ENCODE measurements at regions not wholly inside any gene's neighbourhood (a gene's known extent, or its start where the extent isn't known, plus 50 kb on each side); places are given as distances from the start of the nearest gene placed in this dataset.
"Not testable (repeated sequence)": the region's sequence is repeated elsewhere in the genome, so short reads cannot be mapped to it uniquely, and the experiment has no call there.

DNA sequence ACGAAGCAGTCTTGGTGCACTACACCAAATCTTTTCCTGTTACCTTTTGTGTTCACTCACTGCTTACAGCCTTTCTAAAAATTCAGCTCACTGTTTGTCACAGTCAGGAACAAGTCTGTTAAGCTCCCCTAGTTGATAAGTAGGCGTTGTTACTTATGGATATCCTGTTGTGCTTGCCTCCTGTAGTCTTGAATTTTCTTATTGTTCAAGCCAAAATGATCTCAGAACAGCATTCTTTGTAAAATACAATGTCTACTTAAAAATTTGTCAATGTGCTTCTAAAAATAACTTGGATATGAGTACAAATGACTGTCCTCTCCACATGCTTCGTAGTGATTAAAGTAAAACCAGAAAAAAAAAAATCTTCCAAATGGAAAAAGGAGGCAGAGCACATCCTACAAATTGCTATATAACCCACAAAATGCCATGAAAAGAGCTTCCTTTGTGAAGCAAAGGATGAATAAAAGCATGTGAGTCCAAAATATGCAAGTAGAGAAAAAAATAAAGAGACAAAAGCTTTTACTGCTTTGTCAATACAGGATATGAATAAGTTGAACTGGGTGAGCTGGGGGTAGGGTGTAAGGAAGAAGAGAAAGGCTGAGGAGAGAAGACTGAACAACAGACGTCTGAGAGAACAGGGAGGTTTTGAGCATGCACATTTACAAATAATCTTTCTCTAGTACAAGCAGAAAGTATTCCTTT, 228.9 kb upstream of the ADGRL4 start:
- H3K4me1 ChIP-seq (ENCODE audit: insufficient read depth, low read length, poor library complexity, severe bottlenecking), result no peaks in the 10 kb centered on the region

GRCh38 chr1:79232818-79233217, 226.3 kb upstream of the ADGRL4 start:
- intact Hi-C loops (cut with micrococcal nuclease; ENCODE audit: unreplicated experiment), result no loop called here
- Histone ChIP-seq H2AFZ (ENCODE audit: low read length) (no peak overlapping the region), H3K4me2 (ENCODE audit: low read length) (no peak overlapping the region), H3K79me2 (ENCODE audit: insufficient read depth, low read depth, low read length) (no peaks in the 10 kb centered on the region), H3K4me3 (ENCODE audit: low read depth, low read length, poor library complexity, severe bottlenecking) (no peak overlapping the region), H3K4me1 (ENCODE audit: insufficient read depth, low read length, poor library complexity, severe bottlenecking) (no peaks in the 10 kb centered on the region), H4K20me1 (ENCODE audit: insufficient read depth, low read length) (no peaks in the 10 kb centered on the region), H3K9me3 (ENCODE audit: low read length) (no peaks in the 10 kb centered on the region), H3K36me3 (ENCODE audit: insufficient read depth, low read length) (no peaks in the 10 kb centered on the region), H3K27ac (ENCODE audit: low read depth, low read length, poor library complexity, severe bottlenecking) (no peak overlapping the region), H3K9me2 (ENCODE audit: insufficient read depth, low read length) (no peaks in the 10 kb centered on the region)
- CTCF ChIA-PET (ENCODE audit: unreplicated experiment), result no interaction called here
- BruUV-seq (replicated peaks), result no TSS peak
- POLR2A ChIA-PET, result interaction anchor here (0.6 kb wide), 1 partner anchor 32 kb away, joined by 5 read pairs; no protein-coding TSS in a partner anchor
- TF ChIP-seq CTCF (conservative IDR thresholded peaks at IDR 0.05; ENCODE audit: low read length) (no peak), EZH2phosphoT487 (IDR thresholded peaks at IDR 0.05; ENCODE audit: borderline replicate concordance, low read depth, low read length) (no peak)
- no peak for DNase-seq (ENCODE audit: low spot score)

More for the DNA sequence above, 228.9 kb upstream of the ADGRL4 start:
- Histone ChIP-seq H3K9me2 (ENCODE audit: insufficient read depth, low read length) (no peaks in the 10 kb centered on the region), H3K4me3 (ENCODE audit: low read depth, low read length, poor library complexity, severe bottlenecking) (no peak overlapping the region), H2AFZ (ENCODE audit: low read length) (no peak overlapping the region), H3K79me2 (ENCODE audit: insufficient read depth, low read depth, low read length) (no peaks in the 10 kb centered on the region), H3K9me3 (ENCODE audit: low read length) (no peaks in the 10 kb centered on the region), H3K36me3 (ENCODE audit: insufficient read depth, low read length) (no peaks in the 10 kb centered on the region), H3K4me2 (ENCODE audit: low read length) (no peak overlapping the region), H4K20me1 (ENCODE audit: insufficient read depth, low read length) (no peaks in the 10 kb centered on the region), H3K27ac (ENCODE audit: low read depth, low read length, poor library complexity, severe bottlenecking) (no peak overlapping the region)
- CTCF ChIA-PET (ENCODE audit: unreplicated experiment), result no interaction called here
- BruUV-seq (replicated peaks), result no TSS peak
- POLR2A ChIA-PET, result interaction anchor here (0.6 kb wide), 1 partner anchor 13 kb away, joined by 3 read pairs; no protein-coding TSS in a partner anchor
- TF ChIP-seq EZH2phosphoT487 (IDR thresholded peaks at IDR 0.05; ENCODE audit: borderline replicate concordance, low read depth, low read length) (no peak), CTCF (conservative IDR thresholded peaks at IDR 0.05; ENCODE audit: low read length) (no peak)
- no peak for DNase-seq (ENCODE audit: low spot score)
- intact Hi-C loops (cut with micrococcal nuclease; ENCODE audit: unreplicated experiment), result no loop called here

DNA sequence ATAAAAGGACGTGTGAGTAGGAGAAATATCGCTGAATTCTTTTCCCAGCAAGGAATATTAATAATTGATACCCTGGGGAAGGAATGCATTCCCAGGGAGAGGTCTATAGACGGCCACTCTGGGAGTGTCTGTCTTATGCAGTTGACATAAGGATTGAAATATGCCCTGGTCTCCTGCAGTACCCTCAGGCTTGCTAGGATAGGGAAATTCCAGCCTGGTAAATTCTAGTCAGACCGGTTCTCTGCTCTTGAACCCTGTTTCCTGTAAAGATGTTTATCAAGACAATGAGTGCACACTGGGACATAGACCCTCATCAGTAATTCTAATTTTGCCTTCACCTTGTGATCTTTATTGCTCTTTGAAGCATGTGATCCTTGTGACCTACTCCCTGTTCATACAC, 224.2 kb upstream of the ADGRL4 start:
- H4K20me1 ChIP-seq (ENCODE audit: insufficient read depth, low read length); H3K9me2 ChIP-seq (ENCODE audit: insufficient read depth, low read length); H3K79me2 ChIP-seq (ENCODE audit: insufficient read depth, low read depth, low read length); H3K27ac ChIP-seq (ENCODE audit: low read depth, low read length, poor library complexity, severe bottlenecking); H3K4me2 ChIP-seq (ENCODE audit: low read length); H3K9me3 ChIP-seq (ENCODE audit: low read length); H3K36me3 ChIP-seq (ENCODE audit: insufficient read depth, low read length); CTCF ChIA-PET (ENCODE audit: unreplicated experiment); H3K4me1 ChIP-seq (ENCODE audit: insufficient read depth, low read length, poor library complexity, severe bottlenecking); H3K4me3 ChIP-seq (ENCODE audit: low read depth, low read length, poor library complexity, severe bottlenecking); intact Hi-C loops (cut with micrococcal nuclease; ENCODE audit: unreplicated experiment); BruUV-seq (replicated peaks); DNase-seq (ENCODE audit: low spot score); H2AFZ ChIP-seq (ENCODE audit: low read length); POLR2A ChIA-PET: not testable (repeated sequence)
